ENCODE measurements at regions not wholly inside any gene's neighbourhood (a gene's known extent, or its start where the extent isn't known, plus 50 kb on each side); places are given as distances from the start of the nearest gene placed in this dataset.
A peak's percentile ranks its signal among the peaks of the same experiment; 100 is the strongest.

- TF ChIP-seq CTCF (IDR thresholded peaks at IDR 0.05) (peak in 11 of 12 donors; percentile 9 to 54 (median 47)), POLR2A (IDR thresholded peaks at IDR 0.05) (no peak)
Measured at GRCh38 chr3:147616998-147617619, 207.9 kb downstream of the ZIC1 start.
